ENCODE measurements at regions not wholly inside any gene's neighbourhood (a gene's known extent, or its start where the extent isn't known, plus 50 kb on each side); places are given as distances from the start of the nearest gene placed in this dataset.

DNA sequence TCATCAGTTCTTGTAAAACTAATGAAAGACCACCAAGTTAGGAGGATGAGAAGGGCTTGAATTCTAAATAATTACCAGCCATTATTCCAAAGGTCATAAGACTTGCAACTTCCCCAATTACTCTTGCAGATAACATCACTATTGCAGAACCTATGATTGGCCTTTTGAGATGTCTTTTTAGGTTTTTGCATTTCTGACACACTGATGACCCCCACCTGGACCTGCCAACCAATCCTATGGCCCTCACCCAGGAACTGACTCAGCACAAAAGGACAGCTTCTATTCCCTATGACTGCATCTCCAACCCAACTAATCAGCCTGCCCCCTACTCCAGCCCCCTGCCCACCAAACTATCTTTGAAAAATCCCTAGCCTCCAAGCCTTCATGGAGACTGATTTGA, 111.5 kb upstream of the COPS8 start:
- H3K27ac Mint-ChIP-seq (ENCODE audit: unreplicated experiment), result no peak overlapping the region
- TF ChIP-seq CTCF (IDR thresholded peaks at IDR 0.05), result no peak
- peaks cover 14% of the 10 kb centered on the region for H3K4me1 Mint-ChIP-seq (ENCODE audit: unreplicated experiment)
- no peaks in the 10 kb centered on the region for H3K36me3 Mint-ChIP-seq (ENCODE audit: unreplicated experiment)
- H3K4me3 Mint-ChIP-seq (ENCODE audit: unreplicated experiment), result no peak overlapping the region
- peaks cover 41% of the 10 kb centered on the region for H3K27me3 Mint-ChIP-seq (ENCODE audit: unreplicated experiment)
- no peak for DNase-seq (ENCODE audit: extremely low spot score, unreplicated experiment)
- H3K9me3 Mint-ChIP-seq (ENCODE audit: unreplicated experiment), result no peaks in the 10 kb centered on the region

DNA sequence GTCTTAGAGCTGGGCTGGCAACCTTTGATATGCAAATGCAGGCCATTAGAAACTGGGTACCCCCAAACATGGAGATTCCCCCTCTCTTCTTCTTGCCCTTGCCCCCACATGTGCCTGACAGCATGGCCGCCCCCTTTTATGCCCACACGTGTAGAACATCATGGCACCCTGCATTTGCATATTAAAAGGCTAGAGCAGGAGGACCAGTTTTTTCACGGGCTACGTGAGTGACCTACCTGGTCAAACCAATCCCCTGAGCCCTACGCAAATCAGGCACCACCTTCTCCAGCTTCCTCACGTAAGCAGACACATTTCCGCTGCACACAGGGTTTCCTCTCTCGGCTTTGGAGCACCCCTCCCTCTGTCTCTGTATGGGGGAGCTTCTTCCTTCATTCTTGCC, 110.9 kb upstream of the COPS8 start:
- Mint-ChIP-seq H3K4me3 (ENCODE audit: unreplicated experiment) (no peak overlapping the region), H3K4me1 (ENCODE audit: unreplicated experiment) (peaks cover 14% of the 10 kb centered on the region), H3K36me3 (ENCODE audit: unreplicated experiment) (no peaks in the 10 kb centered on the region), H3K27ac (ENCODE audit: unreplicated experiment) (no peak overlapping the region), H3K9me3 (ENCODE audit: unreplicated experiment) (no peaks in the 10 kb centered on the region), H3K27me3 (ENCODE audit: unreplicated experiment) (peaks cover 36% of the 10 kb centered on the region)
- no peak for DNase-seq (ENCODE audit: extremely low spot score, unreplicated experiment)
- TF ChIP-seq CTCF (IDR thresholded peaks at IDR 0.05), result no peak

DNA sequence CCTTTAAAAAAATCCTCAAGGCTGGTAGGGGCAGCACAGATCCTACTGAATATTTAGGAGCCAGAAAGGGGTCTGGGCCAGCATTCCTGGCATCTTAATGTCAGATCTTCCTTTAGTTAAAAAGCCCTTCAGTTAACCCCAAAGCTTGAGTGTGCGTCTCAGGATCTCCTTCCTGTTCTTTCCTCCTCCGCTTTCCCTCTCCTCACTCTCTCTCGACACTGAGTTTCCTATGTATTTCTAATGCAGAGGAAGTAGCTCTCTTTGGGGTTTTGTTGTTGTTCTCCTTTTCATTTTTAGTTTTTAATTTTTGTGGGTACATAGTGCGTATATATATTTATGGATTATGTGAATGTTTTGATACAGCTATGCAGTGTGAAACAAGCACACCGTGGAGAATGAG, 109.9 kb upstream of the COPS8 start:
- peaks cover 45% of the 10 kb centered on the region for H3K27me3 Mint-ChIP-seq (ENCODE audit: unreplicated experiment)
- H3K36me3 Mint-ChIP-seq (ENCODE audit: unreplicated experiment), result no peaks in the 10 kb centered on the region
- no peak overlapping the region for H3K27ac Mint-ChIP-seq (ENCODE audit: unreplicated experiment)
- no peaks in the 10 kb centered on the region for H3K9me3 Mint-ChIP-seq (ENCODE audit: unreplicated experiment)
- H3K4me3 Mint-ChIP-seq (ENCODE audit: unreplicated experiment), result no peak overlapping the region
- H3K4me1 Mint-ChIP-seq (ENCODE audit: unreplicated experiment), result peaks cover 14% of the 10 kb centered on the region
- no peak for TF ChIP-seq CTCF (IDR thresholded peaks at IDR 0.05)
- no peak for DNase-seq (ENCODE audit: extremely low spot score, unreplicated experiment)

GRCh38 chr2:236976266-236977062, 109.2 kb upstream of the COPS8 start:
- H3K4me1 Mint-ChIP-seq (ENCODE audit: unreplicated experiment), result peaks cover 14% of the 10 kb centered on the region
- no peak overlapping the region for H3K27ac Mint-ChIP-seq (ENCODE audit: unreplicated experiment)
- H3K4me3 Mint-ChIP-seq (ENCODE audit: unreplicated experiment), result no peak overlapping the region
- TF ChIP-seq CTCF (IDR thresholded peaks at IDR 0.05), result no peak
- peaks cover 52% of the 10 kb centered on the region for H3K27me3 Mint-ChIP-seq (ENCODE audit: unreplicated experiment)
- no peak for DNase-seq (ENCODE audit: extremely low spot score, unreplicated experiment)
- no peaks in the 10 kb centered on the region for H3K9me3 Mint-ChIP-seq (ENCODE audit: unreplicated experiment)
- H3K36me3 Mint-ChIP-seq (ENCODE audit: unreplicated experiment), result no peaks in the 10 kb centered on the region

- DNase-seq (ENCODE audit: extremely low spot score, unreplicated experiment), result no peak
- Mint-ChIP-seq H3K4me1 (ENCODE audit: unreplicated experiment) (peaks cover 14% of the 10 kb centered on the region), H3K4me3 (ENCODE audit: unreplicated experiment) (no peak overlapping the region), H3K27ac (ENCODE audit: unreplicated experiment) (no peak overlapping the region), H3K36me3 (ENCODE audit: unreplicated experiment) (no peaks in the 10 kb centered on the region), H3K9me3 (ENCODE audit: unreplicated experiment) (no peaks in the 10 kb centered on the region), H3K27me3 (ENCODE audit: unreplicated experiment) (peaks cover 59% of the 10 kb centered on the region)
- no peak for TF ChIP-seq CTCF (IDR thresholded peaks at IDR 0.05)
Observed at GRCh38 chr2:236977063-236977851, 108.4 kb upstream of the COPS8 start.

All from osteocyte (in vitro differentiated cells).